ENCODE measurements at regions not wholly inside any gene's neighbourhood (a gene's known extent, or its start where the extent isn't known, plus 50 kb on each side); places are given as distances from the start of the nearest gene placed in this dataset.
"Not testable (repeated sequence)": the region's sequence is repeated elsewhere in the genome, so short reads cannot be mapped to it uniquely, and the experiment has no call there.

DNA sequence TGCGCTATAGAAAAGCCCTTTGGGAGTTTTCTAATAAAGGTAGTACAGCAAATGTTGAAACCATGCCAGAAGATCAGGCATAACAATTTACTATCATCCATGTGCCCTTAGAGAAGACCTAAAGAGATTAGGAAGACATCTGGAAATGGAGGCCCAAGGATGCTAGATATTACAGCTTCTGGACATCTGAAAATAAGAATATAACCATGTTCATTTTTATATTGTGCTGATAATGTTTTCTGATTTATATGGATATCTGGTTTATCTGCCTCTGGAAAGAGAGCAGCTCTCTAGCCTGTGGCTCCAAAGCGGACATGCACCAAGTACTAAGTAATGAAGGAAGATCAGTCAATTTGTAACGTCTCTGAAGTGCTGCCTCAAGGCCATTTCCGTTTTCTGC, 478.0 kb upstream of the DDX18 start:
- Histone ChIP-seq H3K36me3 (no peaks in the 10 kb centered on the region), H3K4me3 (no peak overlapping the region), H3K27ac (replicated peaks) (no peak overlapping the region), H3K27me3 (ENCODE audit: low read depth) (no peaks in the 10 kb centered on the region), H3K9me3 (replicated peaks) (no peaks in the 10 kb centered on the region), H3K4me1 (no peaks in the 10 kb centered on the region)
- DNase-seq: no peak
- intact Hi-C loops (cut with micrococcal nuclease): no loop called here
- no peak for TF ChIP-seq CTCF (IDR thresholded peaks at IDR 0.05; ENCODE audit: borderline replicate concordance)

DNA sequence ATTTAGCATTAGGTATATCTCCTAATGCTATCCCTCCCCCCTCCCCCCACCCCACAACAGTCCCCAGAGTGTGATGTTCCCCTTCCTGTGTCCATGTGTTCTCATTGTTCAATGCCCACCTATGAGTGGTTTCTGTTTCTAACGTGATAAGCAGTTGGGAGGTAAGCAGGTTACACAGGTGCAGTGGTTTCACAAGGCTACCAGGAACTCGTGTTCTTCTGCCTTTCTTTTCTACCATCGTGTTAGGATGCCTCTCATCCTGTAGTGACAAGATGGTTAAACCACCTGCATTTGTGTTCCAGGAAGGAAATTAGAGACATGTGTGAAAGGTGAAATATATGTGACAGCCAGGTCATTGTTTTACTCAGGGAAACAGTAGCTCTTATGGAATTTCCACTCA, 476.5 kb upstream of the DDX18 start:
- H3K4me1 ChIP-seq; H3K27ac ChIP-seq (replicated peaks); DNase-seq; H3K9me3 ChIP-seq (replicated peaks); H3K36me3 ChIP-seq; H3K4me3 ChIP-seq; intact Hi-C loops (cut with micrococcal nuclease); H3K27me3 ChIP-seq (ENCODE audit: low read depth): not testable (repeated sequence)

GRCh38 chr2:117339980-117340379, 474.5 kb upstream of the DDX18 start:
- Histone ChIP-seq H3K27me3 (ENCODE audit: low read depth) (no peaks in the 10 kb centered on the region), H3K36me3 (no peaks in the 10 kb centered on the region), H3K4me1 (no peaks in the 10 kb centered on the region), H3K4me3 (no peak overlapping the region), H3K27ac (replicated peaks) (no peak overlapping the region), H3K9me3 (replicated peaks) (no peaks in the 10 kb centered on the region)
- intact Hi-C loops (cut with micrococcal nuclease): no loop called here
- no peak for DNase-seq
- no peak for TF ChIP-seq CTCF (IDR thresholded peaks at IDR 0.05; ENCODE audit: borderline replicate concordance)

DNA sequence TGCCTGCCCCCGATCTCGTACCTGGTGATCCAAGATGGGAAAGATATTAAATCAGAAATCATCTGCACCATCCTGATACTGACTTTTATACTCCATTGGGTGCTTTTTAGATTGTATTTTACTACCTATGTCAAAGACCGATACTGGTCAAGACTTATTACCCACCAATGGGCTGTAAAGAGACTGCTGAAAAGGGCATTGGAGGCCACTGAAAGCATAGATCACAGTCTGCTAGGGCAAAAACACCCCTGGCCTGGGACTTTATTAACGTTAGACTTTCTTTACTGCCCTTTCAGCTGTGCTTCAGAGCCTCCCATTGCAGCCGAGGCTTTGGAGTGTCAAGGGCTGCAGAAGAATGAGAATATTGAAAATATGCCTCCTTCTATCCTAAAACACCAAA, 472.8 kb upstream of the DDX18 start:
- no peak for DNase-seq
- H3K27me3 ChIP-seq (ENCODE audit: low read depth): no peaks in the 10 kb centered on the region
- H3K36me3 ChIP-seq: no peaks in the 10 kb centered on the region
- intact Hi-C loops (cut with micrococcal nuclease): no loop called here
- no peak for TF ChIP-seq CTCF (IDR thresholded peaks at IDR 0.05; ENCODE audit: borderline replicate concordance)
- H3K27ac ChIP-seq (replicated peaks): no peak overlapping the region
- no peak overlapping the region for H3K4me3 ChIP-seq
- H3K4me1 ChIP-seq: no peaks in the 10 kb centered on the region
- H3K9me3 ChIP-seq (replicated peaks): no peaks in the 10 kb centered on the region

GRCh38 chr2:117342415-117342814, 472.1 kb upstream of the DDX18 start:
- DNase-seq: no peak
- H3K36me3 ChIP-seq: no peaks in the 10 kb centered on the region
- no peak overlapping the region for H3K27ac ChIP-seq (replicated peaks)
- no peaks in the 10 kb centered on the region for H3K4me1 ChIP-seq
- no peaks in the 10 kb centered on the region for H3K27me3 ChIP-seq (ENCODE audit: low read depth)
- intact Hi-C loops (cut with micrococcal nuclease): no loop called here
- no peaks in the 10 kb centered on the region for H3K9me3 ChIP-seq (replicated peaks)
- no peak for TF ChIP-seq CTCF (IDR thresholded peaks at IDR 0.05; ENCODE audit: borderline replicate concordance)
- H3K4me3 ChIP-seq: no peak overlapping the region

- intact Hi-C loops (cut with micrococcal nuclease): no loop called here
- H3K27ac ChIP-seq (replicated peaks): no peak overlapping the region
- H3K4me1 ChIP-seq: no peaks in the 10 kb centered on the region
- no peaks in the 10 kb centered on the region for H3K9me3 ChIP-seq (replicated peaks)
- H3K36me3 ChIP-seq: no peaks in the 10 kb centered on the region
- H3K27me3 ChIP-seq (ENCODE audit: low read depth): no peaks in the 10 kb centered on the region
- TF ChIP-seq CTCF (IDR thresholded peaks at IDR 0.05; ENCODE audit: borderline replicate concordance): no peak
- DNase-seq: no peak
- no peak overlapping the region for H3K4me3 ChIP-seq
These were observed 464.8 kb upstream of the DDX18 start for GRCh38 chr2:117349687-117350086.

Measured in left ventricle myocardium inferior (tissue), 1 donor.